GM12864 (cell line): ENCODE measurements at regions not wholly inside any gene's neighbourhood (a gene's known extent, or its start where the extent isn't known, plus 50 kb on each side); places are given as distances from the start of the nearest gene placed in this dataset.
"Not testable (repeated sequence)": the region's sequence is repeated elsewhere in the genome, so short reads cannot be mapped to it uniquely, and the experiment has no call there.

Source experiments
- DNase-seq: peaks from one replicate; pipeline ENCODE4 v3.0.0-alpha.2; 2011; ENCODE audit warnings: low read depth
- H3K4me3 ChIP-seq: 2 replicates; pipeline ENCODE4 v1.5.1; 2011; ENCODE audit warnings: mild to moderate bottlenecking, low read depth, low read length, control low read depth
- TF ChIP-seq, protein P1 (sequence below): IDR thresholded peaks from 2 replicates; pipeline ENCODE4 v1.5.1; 2011; ENCODE audit warnings: low read depth, mild to moderate bottlenecking, moderate library complexity, low read length, control low read depth, inconsistent platforms; ENCODE audit errors: missing control alignments

DNA sequence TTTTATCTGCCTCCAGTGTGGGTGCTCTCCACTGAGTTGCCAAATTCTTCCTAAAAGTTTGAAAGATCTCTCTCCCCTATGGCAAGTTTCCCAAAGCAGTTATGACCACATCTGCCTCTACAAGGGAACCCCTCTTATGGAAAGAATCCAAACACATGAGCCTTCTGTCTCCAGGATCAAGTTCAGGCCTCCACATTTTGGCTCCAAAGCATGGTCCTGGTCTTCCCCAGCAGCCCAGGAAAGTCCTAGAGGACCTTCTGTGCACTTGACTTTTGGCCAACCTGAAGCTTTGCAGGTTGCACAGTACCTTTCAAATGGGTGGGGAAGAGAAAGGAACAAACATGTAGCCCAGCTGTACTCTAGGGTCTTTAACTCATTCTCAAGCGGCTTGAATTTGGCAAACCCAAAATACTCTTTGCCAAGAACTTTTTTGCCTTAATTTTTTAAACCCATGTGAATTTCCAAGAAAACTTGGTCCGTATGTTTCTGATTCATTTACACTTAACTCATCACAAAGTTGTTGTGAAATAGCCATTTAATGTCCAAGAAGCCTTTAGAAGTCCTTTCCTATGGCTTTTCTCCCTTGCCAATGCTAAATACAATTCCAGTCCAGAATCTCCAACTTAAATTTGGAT is 240.1 kb upstream of the TBX18 start:
- TF ChIP-seq, protein P1, sequence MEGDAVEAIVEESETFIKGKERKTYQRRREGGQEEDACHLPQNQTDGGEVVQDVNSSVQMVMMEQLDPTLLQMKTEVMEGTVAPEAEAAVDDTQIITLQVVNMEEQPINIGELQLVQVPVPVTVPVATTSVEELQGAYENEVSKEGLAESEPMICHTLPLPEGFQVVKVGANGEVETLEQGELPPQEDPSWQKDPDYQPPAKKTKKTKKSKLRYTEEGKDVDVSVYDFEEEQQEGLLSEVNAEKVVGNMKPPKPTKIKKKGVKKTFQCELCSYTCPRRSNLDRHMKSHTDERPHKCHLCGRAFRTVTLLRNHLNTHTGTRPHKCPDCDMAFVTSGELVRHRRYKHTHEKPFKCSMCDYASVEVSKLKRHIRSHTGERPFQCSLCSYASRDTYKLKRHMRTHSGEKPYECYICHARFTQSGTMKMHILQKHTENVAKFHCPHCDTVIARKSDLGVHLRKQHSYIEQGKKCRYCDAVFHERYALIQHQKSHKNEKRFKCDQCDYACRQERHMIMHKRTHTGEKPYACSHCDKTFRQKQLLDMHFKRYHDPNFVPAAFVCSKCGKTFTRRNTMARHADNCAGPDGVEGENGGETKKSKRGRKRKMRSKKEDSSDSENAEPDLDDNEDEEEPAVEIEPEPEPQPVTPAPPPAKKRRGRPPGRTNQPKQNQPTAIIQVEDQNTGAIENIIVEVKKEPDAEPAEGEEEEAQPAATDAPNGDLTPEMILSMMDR: no peak
- no peak overlapping the region for H3K4me3 ChIP-seq
- DNase-seq: no peak

DNA sequence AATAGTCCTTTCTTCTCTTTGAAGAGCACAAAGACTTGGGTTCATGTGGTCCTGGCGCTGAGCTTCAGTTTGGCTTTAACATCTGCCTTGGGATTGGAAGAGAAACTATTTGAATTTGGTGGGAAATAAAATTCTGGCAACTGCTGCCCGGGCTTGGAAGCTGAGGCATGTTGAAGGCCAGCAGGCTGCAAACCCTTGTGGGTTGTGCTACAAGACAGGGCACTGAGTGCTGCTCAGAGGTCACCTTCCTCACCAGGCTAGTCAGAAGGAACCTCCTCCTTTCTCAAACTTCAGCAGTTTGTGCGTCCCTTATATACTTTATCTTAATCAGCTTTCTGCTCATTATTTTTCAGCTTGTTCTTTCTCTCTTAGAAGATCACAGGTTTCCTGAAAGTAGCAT is 238.4 kb upstream of the TBX18 start:
- DNase-seq: no peak
- H3K4me3 ChIP-seq: no peak overlapping the region
- TF ChIP-seq, protein P1: no peak

DNA sequence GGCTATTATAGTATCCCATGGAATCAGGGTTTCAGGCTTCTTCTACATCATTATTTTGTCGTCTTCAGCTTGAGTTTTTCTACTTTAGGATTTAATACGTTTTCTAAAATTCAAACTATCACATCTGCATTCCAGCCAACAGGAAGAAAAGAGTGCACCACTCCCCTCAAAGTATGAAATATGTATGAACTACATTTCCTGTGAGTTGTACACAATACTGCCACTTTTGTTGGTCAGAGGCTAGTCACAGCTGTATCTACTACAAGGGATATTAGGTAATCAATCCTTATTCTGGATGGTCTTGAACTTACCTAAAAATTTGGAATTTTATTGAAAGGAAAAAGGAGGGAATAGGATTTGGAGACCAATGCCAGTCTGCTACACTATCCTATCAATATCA is 235.6 kb upstream of the TBX18 start:
- no peak for DNase-seq
- H3K4me3 ChIP-seq: no peak overlapping the region
- TF ChIP-seq, protein P1: no peak

DNA sequence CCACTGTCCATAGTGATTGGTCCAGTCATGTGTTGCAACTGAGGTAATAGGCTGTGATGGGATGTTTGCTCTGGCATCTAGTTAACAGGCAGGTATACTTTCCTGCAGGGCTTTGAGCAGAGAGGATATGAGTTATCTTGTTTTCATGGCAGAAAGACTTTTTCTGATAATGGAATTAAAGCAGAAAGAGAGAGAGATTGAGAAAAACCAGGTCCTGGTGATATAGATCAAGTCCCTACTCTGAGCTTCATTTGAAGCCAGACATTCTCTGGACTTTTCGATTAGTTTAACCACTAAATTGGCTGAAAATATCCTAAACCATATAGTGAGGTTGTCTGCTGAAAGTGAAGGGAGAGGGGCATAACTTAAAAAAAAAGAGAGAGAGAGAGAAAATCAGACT is 233.8 kb upstream of the TBX18 start:
- TF ChIP-seq, protein P1: no peak
- no peak overlapping the region for H3K4me3 ChIP-seq
- DNase-seq: no peak

DNA sequence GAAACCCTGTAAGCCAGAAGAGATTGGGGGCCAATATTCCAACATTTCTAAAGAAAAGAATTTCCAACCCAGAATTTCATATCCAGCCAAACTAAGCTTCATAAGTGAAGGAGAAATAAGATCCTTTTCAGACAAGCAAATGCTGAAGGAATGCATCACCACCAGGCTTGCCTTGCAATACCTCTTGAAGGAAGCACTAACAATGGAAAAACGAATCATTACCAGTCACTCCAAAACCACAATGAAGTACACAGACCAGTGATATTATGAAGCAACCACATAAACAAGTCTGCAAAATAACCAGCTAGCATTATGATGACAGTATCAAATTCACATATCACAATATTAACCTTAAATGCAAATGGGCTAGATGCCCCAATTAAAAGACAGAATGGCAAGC is 224.4 kb upstream of the TBX18 start:
- not testable (repeated sequence) for DNase-seq, H3K4me3 ChIP-seq

DNA sequence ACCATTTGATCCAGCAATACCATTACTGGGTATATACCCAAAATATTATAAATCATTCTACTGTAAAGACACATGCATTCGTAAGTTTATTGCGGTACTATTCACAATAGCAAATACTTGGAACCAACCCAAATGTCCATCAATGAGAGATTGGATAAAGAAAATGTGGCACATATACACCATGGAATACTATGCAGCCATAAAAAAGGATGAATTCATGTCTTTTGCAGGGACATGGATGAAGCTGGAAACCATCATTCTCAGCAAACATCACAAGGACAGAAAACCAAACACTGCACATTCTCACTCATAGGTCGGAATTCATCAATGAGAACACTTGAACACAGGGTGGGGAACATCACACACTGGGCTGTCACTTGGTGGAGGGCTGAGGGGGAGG is 221.1 kb upstream of the TBX18 start:
- DNase-seq: not testable (repeated sequence)

DNA sequence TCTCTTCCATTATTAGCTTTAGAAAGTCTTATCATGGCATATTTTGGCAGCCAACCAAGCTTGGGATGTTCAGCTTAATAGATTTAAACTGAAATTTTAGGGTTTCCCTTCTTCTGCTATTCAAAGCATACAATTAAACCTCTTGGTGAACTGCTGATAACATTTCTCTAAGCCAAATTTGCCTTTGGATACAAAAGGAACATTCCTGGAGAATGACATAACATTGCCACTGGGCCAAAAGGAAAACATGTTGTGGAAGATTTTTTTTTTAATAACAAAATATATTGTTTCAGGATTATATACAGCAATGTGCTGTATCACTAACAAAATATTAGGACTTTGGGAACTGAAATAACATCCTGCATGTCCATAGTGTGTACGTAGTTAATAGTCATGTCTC is 215.1 kb upstream of the TBX18 start:
- H3K4me3 ChIP-seq: no peak overlapping the region
- TF ChIP-seq, protein P1: no peak
- DNase-seq: no peak

More for the DNA sequence above, 221.1 kb upstream of the TBX18 start:
- H3K4me3 ChIP-seq: not testable (repeated sequence)

DNA sequence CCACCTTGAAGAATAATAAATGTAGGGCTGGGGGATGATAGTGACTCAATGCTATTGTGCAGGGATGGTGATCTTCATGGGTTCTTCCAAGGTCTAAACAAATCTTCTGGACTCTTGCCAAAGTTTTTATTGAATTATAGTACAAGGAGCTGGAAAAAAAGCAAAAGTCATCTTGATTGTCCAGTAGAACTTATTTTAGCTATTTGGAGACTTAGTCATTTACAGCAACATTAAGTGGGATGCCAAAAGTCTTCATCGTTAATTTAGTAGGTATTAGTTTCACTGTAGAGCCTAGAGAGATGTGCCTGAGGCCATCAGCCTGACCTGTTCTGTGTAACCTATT is 212.9 kb upstream of the TBX18 start:
- DNase-seq: no peak
- no peak overlapping the region for H3K4me3 ChIP-seq
- TF ChIP-seq, protein P1: no peak
